GM21825 (cell line): ENCODE measurements at regions not wholly inside any gene's neighbourhood (a gene's known extent, or its start where the extent isn't known, plus 50 kb on each side); places are given as distances from the start of the nearest gene placed in this dataset.
"Not testable (repeated sequence)": the region's sequence is repeated elsewhere in the genome, so short reads cannot be mapped to it uniquely, and the experiment has no call there.

Experiments used
- ATAC-seq: cut with Tn5 transposase; IDR thresholded peaks from one replicate; pipeline ENCODE4 v1.9.1; 2021; ENCODE audit warnings: mild to moderate bottlenecking, moderate library complexity; ENCODE audit not compliant: unreplicated experiment

- no peak for ATAC-seq
Measured at GRCh38 chr9:115765060-115765459, 388.5 kb upstream of the PAPPA start.

GRCh38 chr9:115766370-115766955 lies 387.1 kb upstream of the PAPPA start:
- no peak for ATAC-seq

- no peak for ATAC-seq
Measured at GRCh38 chr9:115770521-115770920, 383.1 kb upstream of the PAPPA start.

- no peak for ATAC-seq
Measured at GRCh38 chr9:115775659-115776058, 377.9 kb upstream of the PAPPA start.

- no peak for ATAC-seq
Measured at GRCh38 chr9:115777610-115778009, 376.0 kb upstream of the PAPPA start.

- ATAC-seq: no peak
Measured at GRCh38 chr9:115781070-115781736, 372.4 kb upstream of the PAPPA start.

GRCh38 chr9:115786321-115786720 lies 367.3 kb upstream of the PAPPA start:
- no peak for ATAC-seq

GRCh38 chr9:115790520-115790919 lies 363.1 kb upstream of the PAPPA start:
- ATAC-seq: no peak

- ATAC-seq: no peak
Measured at GRCh38 chr9:115794921-115795475, 358.6 kb upstream of the PAPPA start.

GRCh38 chr9:115799734-115800133 lies 353.9 kb upstream of the PAPPA start:
- no peak for ATAC-seq

GRCh38 chr9:115804206-115804605 lies 349.4 kb upstream of the PAPPA start:
- no peak for ATAC-seq

- ATAC-seq: no peak
Measured at GRCh38 chr9:115808108-115808507, 345.5 kb upstream of the PAPPA start.

- ATAC-seq: no peak
Measured at GRCh38 chr9:115808695-115809094, 344.9 kb upstream of the PAPPA start.

GRCh38 chr9:115810166-115810565 lies 343.4 kb upstream of the PAPPA start:
- ATAC-seq: no peak

GRCh38 chr9:115814081-115814480 lies 339.5 kb upstream of the PAPPA start:
- no peak for ATAC-seq

GRCh38 chr9:115815786-115816185 lies 337.8 kb upstream of the PAPPA start:
- ATAC-seq: no peak

GRCh38 chr9:115818651-115819050 lies 334.9 kb upstream of the PAPPA start:
- not testable (repeated sequence) for ATAC-seq

GRCh38 chr9:115832031-115832430 lies 321.6 kb upstream of the PAPPA start:
- ATAC-seq: no peak

GRCh38 chr9:115837618-115838017 lies 316.0 kb upstream of the PAPPA start:
- no peak for ATAC-seq

GRCh38 chr9:115838417-115838816 lies 315.2 kb upstream of the PAPPA start:
- no peak for ATAC-seq

- ATAC-seq: not testable (repeated sequence)
Measured at GRCh38 chr9:115844433-115844832, 309.2 kb upstream of the PAPPA start.

- ATAC-seq: no peak
Measured at GRCh38 chr9:115845648-115846312, 307.8 kb upstream of the PAPPA start.
